Stimulated activated CD4-positive, alpha-beta T cell treated with anti-CD3 and anti-CD28 coated beads, Interleukin-1b, Interleukin-23, amount 100 ng/mL, for 4 hours (primary cell): ENCODE measurements at regions not wholly inside any gene's neighbourhood (a gene's known extent, or its start where the extent isn't known, plus 50 kb on each side); places are given as distances from the start of the nearest gene placed in this dataset.
A peak's percentile ranks its signal among the peaks of the same experiment; 100 is the strongest.

ENCODE experiments used
- DNase-seq, 2 donors: peaks; one replicate each; pipeline ENCODE4 v3.0.0-alpha.2; 2020; ENCODE audit warnings: low read depth in 2 of 2

GRCh38 chrX:16491461-16491860 is 158.5 kb upstream of the S100G start:
- no peak for DNase-seq

GRCh38 chrX:16496175-16496574 is 153.8 kb upstream of the S100G start:
- no peak for DNase-seq

- DNase-seq = no peak
Measured at GRCh38 chrX:16511796-16512776, 137.9 kb upstream of the S100G start.

GRCh38 chrX:16516232-16516876 is 133.6 kb upstream of the S100G start:
- DNase-seq = no peak

GRCh38 chrX:16517039-16517605 is 132.8 kb upstream of the S100G start:
- DNase-seq = no peak

GRCh38 chrX:16518131-16518530 is 131.8 kb upstream of the S100G start:
- DNase-seq = no peak

- no peak for DNase-seq
Measured at GRCh38 chrX:16524316-16524715, 125.6 kb upstream of the S100G start.

- no peak for DNase-seq
Measured at GRCh38 chrX:16526003-16526402, 124.0 kb upstream of the S100G start.

GRCh38 chrX:16528620-16529019 is 121.3 kb upstream of the S100G start:
- peak in 1 of 2 donors; percentile 3 for DNase-seq
